ENCODE measurements at regions not wholly inside any gene's neighbourhood (a gene's known extent, or its start where the extent isn't known, plus 50 kb on each side); places are given as distances from the start of the nearest gene placed in this dataset.

DNA sequence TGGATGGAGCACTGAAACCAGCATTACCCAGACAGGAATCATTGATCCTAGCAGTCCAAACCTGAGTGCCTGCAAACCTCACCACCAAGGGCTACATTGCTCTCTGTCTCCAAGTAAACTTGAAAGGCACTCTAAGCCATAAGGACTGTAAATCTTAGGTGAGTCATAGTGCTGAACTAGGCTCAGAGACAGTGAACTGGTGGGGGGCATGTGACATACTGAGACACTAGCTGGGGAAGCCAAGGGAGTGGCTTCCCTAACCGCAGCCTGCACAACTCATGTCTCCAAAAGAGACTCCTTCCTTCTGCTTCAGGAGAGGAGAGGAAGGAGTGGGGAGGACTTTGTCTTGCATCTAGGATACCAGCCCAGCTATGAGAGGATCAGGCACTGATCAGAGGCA lies 235.5 kb upstream of the ACTRT1 start:
- no peak for DNase-seq

- no peak for DNase-seq
Measured at GRCh38 chrX:128250621-128251020, 198.4 kb upstream of the ACTRT1 start.

DNA sequence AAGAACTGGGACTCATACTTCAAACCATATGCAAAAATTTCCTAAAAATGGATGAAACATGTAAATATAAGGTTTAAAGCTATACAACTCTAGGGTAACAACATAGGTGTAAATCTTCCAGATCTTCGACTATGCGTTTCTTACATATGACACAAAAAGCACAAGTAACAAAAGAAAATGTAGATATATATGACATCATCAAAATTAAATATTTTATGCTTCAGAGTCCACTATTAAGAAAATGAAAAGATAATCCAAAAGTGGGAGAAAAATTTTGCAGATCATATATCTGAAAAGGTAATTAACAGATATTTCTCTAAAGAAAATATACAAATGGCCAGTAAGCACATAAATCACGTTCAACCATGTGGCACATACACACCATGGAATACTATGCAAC lies 164.2 kb upstream of the ACTRT1 start:
- DNase-seq, result no peak

DNA sequence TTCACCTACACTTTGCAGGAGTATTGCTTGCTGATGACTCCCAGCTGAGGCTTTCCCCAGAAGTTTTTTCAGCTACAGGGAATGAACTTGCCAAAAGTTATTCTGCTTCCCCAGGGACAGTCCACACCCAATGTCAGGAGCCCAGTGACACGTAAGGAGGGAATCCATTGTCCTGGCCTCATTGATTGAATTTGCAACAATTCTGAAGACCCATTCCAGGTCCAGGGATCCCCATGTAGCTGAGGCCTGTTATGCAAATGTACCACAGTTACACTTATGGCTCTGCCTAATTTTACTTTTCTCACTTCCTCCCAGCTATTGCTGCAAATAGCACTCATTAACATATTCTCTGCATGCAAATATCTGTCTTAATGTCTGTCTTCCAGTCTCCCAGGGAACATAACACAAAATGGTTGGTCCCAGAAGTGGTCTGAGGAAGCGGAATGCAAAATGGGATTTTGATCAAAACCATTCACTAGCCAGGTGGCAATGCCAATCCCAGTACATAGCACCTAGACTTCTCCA lies 113.7 kb upstream of the ACTRT1 start:
- DNase-seq, result no peak

DNA sequence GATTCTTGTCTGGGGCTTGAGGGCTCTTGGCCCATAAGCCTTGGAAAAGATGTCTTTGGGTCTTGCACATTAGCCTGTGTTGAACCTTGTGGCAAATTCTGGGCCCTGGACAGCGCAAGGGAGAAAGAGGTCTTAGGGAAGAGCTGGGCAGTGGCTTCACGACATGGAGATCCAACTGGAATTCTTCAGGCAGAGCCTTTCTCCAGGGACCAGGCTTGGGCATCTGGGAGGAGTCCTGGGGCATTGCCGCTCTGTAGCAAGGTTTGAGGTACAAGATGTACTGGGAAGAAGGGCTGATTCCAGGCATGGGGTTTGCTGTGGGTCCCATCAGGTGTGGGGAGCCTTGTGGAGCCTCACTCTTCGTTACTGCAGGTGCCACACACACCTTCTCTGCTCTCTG lies 104.0 kb upstream of the ACTRT1 start:
- DNase-seq, result no peak

GRCh38 chrX:128142745-128143144 lies 90.5 kb upstream of the ACTRT1 start:
- no peak for DNase-seq

DNA sequence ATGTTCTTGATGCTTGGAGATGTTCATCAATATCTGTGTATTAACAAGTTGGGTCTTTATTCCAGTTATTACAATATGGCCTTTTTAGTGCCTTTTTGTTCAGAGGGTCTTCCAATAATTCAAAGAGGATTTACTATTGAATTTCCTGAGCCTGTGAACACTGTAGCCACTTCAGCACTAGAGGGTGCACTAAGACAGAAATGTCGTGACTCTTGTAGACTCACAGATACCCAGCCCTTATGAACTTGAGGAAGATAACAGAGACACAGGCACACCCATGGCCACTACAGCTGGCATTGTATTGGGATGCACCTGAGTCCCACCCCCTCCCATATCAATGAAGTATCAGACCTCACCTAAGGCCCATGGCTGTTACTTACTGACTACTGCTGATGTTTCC lies 54.4 kb upstream of the ACTRT1 start:
- DNase-seq, result no peak

DNA sequence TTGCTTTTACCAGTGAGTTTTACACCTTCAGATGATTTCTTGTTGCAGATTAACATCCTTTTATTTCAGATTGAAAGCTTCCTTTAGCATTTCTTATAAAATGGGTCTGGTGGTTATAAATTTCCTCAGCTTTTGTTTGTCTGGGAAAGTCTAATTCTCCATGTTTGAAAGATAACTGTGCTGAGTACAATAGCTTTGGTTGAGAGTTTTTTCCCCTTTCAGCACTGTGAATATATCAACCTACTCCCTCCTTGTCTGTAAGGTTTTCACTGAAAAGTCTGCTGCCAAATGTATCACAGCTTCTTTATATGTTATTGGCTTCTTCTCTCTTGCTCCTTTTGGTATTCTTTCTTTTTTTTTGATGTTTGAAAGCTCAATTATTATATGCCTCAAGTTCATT lies 53.5 kb upstream of the ACTRT1 start:
- DNase-seq, result no peak
